ENCODE measurements at regions not wholly inside any gene's neighbourhood (a gene's known extent, or its start where the extent isn't known, plus 50 kb on each side); places are given as distances from the start of the nearest gene placed in this dataset.
A peak's percentile ranks its signal among the peaks of the same experiment; 100 is the strongest.
"Not testable (repeated sequence)": the region's sequence is repeated elsewhere in the genome, so short reads cannot be mapped to it uniquely, and the experiment has no call there.

- DNase-seq: no peak
These were observed 977.9 kb upstream of the GBE1 start for GRCh38 chr3:82739390-82739789.

GRCh38 chr3:82736696-82737277 is 975.3 kb upstream of the GBE1 start:
- DNase-seq: no peak

DNA sequence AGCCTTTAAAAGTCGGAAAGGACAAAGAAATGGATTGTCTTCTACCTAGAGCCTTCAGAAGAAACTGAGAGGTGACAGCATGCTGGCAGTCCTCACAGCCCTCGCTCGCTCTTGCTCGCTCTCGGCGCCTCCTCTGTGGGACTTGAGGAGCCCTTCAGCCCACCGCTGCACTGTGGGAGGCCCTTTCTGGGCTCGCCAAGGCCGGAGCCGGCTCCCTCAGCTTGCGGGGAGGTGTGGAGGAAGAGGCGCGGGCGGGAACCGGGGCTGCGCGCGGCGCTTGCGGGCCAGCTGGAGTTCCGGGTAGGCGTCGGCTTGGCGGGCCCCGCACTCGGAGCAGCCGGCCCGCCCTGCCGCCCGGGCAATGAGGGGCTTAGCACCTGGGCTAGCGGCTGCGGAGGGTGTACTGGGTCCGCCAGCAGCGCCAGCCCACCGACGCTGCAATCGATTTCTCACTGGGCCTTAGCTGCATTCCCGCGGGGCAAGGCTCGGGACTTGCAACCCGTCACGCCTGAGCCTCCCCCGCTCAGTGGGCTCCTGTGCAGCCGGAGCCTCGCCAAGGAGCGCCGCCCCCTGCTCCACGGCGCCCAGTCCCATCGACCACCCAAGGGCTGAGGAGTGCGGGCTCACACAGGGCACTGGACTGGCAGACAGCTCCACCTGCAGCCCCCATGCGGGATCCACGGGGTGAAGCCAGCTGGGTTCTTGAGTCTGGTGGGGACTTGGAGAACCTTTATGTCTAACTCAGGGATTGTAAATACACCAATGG is 953.8 kb upstream of the GBE1 start:
- DNase-seq: no peak

DNA sequence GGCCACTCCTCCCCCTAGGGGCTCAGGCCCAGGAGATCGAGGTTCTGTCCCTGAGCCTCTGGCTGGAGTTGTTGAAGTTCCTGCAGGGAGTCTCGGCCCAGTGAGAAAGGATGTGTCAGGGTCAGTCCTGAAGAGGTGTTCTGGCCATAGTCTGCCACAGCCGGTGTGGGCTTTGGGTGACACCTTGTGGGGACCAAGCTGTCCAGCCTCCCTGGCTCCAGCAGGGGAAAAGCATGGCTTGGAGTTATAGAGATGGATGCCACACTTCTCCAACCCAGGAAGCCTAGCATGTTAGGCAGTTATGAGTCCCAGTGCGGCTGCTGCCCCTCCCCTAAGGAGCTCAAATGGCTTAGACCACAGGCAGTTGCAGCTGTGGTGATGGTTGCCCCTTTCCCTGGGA is 945.6 kb upstream of the GBE1 start:
- peak in 2 of 3 experiments; percentile 2 to 3 for DNase-seq

- peak in 1 of 3 experiments; percentile 11 for DNase-seq
These were observed 924.3 kb upstream of the GBE1 start for GRCh38 chr3:82685761-82686160.

DNA sequence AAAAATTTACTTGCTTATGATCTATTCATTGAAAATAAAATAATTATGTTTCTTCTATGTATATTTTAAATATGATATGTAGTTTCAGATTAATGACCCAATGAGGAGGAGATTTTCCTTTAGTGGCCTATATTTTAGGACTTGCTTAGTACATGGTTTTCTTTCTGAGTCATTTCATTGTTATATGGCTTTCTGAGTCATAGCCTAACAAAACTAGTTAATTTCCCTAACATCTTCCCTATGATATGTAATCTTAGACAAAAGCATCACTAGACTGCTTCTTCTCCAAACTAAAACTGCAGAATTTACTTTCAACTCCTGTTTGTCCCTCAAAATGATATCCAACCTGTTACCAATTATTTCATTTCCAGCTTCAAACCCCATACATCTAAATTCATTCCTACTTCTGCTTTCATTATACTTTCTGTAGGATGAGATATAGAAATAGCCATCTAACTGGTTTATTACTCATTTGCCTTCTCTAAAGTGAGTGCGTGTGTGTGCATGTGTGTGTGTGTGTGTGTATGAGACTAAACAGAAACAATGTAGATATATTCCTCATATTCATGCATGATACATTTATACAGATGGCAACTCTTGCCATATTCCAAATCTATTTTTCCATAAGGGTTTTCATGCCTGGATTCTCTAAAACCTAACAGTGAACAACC is 915.0 kb upstream of the GBE1 start:
- no peak for DNase-seq

- no peak for DNase-seq
These were observed 911.5 kb upstream of the GBE1 start for GRCh38 chr3:82672966-82673365.

- no peak for DNase-seq
These were observed 910.0 kb upstream of the GBE1 start for GRCh38 chr3:82671466-82671865.

DNA sequence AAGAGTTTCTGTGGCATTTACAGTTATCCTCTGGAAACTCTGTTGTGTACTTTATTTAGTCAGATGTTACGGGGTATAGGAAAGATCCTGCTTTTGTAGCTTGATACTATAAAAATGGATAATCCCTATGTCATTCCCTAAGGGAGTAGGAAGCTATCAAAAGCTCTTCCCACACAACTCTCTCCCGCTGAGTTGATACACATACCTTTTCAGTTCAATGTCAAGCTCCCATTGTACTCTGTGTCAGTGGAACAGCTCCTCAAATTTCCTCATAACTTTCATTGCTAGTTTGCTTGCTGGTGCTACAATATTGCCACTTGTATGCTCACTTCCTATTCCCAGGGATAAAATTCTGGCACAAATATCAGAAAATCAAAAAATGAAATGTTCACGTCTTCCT is 893.3 kb upstream of the GBE1 start:
- peak in 1 of 3 experiments; percentile 9 for DNase-seq

DNA sequence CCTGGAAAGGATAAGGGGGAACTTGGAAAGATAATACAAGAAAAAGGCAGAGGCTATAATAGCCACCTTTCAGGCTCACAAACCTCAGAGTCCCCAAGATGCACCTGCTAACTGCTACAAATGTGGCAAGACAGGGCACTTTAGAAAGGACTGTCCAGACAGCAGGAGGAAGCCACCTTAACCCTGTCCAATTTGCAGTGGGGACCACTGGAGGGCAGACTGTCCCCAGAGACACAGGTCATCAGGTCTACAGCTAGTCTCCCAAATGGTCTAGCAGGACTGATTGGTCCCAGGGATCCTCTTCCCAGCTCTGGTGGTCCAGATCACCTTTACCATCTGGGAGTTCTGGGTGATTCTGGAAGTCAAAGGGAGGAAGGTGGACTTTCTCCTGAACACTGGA is 882.5 kb upstream of the GBE1 start:
- DNase-seq: peak in 1 of 3 experiments; percentile 39

GRCh38 chr3:82641701-82642100 is 880.3 kb upstream of the GBE1 start:
- DNase-seq: no peak

- no peak for DNase-seq
These were observed 878.8 kb upstream of the GBE1 start for GRCh38 chr3:82640254-82640653.

DNA sequence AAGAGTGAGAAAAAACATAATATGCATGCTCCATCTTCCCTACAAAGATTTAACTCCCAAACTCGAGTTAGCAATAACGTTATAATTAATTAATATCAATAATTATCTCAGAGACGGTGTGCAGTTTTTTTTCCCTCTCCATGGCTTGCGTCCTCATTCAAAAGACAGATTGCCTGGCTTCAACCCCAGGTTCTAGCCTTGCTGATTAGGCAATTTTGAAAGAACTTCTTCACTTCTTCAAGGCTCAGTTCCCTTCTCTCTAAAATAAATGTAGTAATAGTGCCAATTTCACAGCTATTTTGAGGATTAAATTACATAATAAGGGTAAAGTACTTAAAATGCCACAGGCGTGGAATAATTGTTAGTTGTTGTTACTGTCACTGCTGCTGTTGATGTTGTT is 876.1 kb upstream of the GBE1 start:
- DNase-seq: no peak

DNA sequence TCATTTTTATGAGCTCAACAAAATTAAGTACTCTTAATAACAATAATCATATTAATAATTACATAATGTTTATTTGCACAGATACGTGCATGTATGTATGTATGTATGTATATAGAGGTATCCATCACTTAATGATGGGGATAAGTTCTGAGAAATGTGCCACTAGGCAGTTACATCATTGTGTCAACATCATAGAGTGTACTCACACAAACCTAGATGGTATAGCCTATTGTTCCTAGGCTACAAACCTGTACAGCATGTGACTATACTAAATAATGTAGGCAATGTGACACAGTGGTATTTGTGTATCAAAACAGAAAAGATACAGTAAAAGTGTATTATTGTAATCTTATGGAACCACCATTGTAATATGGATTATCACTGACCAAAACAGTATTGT is 874.7 kb upstream of the GBE1 start:
- peak in 1 of 3 experiments; percentile 34 for DNase-seq

DNA sequence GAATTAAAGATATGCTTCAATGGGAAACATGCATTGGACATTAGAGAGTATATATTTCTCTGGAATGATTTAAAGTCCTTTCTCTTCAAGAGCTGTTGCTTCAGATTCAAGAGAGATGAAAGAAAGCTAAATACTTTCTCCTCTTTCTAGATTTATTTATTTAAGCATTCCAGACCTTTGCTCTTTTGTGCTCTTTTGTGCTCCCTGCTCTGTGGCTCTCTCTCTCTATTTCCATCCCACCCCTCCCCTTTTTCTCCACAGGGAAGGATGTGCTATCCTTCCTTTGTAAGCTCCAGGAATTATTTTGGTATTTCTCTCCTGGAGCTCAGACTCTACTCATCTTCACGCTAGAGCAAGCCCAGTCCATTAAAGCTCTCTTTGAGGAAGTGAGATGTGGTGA is 871.9 kb upstream of the GBE1 start:
- no peak for DNase-seq

- no peak for DNase-seq
These were observed 868.5 kb upstream of the GBE1 start for GRCh38 chr3:82629937-82630336.

GRCh38 chr3:82628385-82629014 is 867.1 kb upstream of the GBE1 start:
- no peak for DNase-seq

- no peak for DNase-seq
These were observed 866.3 kb upstream of the GBE1 start for GRCh38 chr3:82627733-82628132.

DNA sequence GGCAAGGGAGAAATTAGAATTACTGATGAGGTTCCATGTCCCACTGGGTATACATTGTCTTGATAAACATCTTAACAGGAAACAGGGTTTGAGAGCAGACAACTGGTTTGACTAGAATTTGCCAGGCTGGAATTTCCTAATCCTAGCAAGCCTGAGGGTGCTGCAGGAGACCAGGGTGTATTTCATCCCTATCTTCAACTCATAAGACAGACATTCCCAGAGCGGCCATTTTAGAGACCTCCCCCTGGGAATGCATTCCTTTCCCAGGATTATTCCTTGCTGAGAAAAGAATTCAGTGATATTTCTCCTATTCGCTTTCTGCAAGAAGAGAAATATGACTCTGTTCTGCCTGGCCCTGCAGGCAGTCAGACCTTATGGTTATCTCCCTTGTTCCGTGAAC is 859.3 kb upstream of the GBE1 start:
- not testable (repeated sequence) for DNase-seq

GRCh38 chr3:82618594-82618993 is 857.1 kb upstream of the GBE1 start:
- no peak for DNase-seq

DNA sequence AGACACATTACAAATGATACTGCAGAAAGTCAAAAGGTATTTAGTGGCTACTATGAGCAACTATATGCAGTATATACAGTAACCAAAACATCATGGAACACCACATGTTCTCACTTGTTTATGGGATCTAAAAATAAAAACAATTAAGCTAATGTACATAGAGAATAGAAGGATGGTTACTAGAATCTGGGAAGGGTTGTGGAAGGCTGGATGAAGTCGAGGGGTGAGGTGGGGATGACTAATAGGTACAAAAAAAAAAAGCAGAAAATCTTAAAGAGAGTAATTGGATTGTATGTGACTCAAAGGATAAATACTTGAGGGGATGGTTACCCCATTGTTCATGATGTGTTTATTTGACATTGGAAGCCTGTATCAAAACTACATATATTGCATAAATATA is 848.8 kb upstream of the GBE1 start:
- DNase-seq: no peak

GRCh38 chr3:82607391-82607790 is 845.9 kb upstream of the GBE1 start:
- DNase-seq: no peak

DNA sequence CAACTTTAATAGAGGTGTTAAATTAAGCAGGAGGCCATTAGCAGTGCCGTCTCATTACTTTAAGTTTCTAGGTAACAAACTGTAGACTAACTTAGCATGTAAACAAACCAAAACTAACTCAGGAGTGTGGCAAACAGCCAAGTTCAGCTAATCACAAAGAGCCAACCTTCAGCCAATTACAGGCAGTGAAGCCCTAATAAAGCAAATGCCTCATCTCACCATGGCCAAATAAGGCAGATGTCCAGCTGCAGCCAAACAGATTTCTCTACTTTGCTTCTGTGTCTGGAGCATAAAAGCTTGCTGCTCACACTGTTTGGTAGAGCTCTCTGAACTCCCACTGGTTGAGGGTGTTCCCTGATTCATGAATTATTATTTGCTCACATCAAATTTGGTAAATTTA is 835.4 kb upstream of the GBE1 start:
- peak in 1 of 3 experiments; percentile 46 for DNase-seq

DNA sequence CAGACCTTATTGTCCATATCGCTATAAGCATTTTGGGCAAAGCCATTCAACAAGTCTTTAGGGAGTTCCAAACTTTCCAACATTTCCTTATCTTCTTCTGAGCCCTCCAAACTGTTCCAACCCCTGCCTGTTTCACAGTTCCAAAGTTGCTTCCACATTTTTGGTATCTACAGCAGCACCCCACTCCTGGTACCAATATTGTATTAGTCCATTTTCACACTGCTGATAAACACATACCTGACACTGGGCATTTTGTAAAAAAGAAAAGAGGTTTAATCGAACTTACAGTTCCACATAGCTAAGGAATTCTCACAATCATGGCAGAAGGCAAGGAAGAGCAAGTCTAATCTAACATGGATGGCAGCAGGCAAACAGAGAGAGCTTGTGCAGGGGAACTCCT is 834.1 kb upstream of the GBE1 start:
- no peak for DNase-seq
